Activated T-helper 17 cell treated with anti-CD3 and anti-CD28 coated beads, Interleukin-2, amount 50 U/mL, for 72 hours (primary cell): ENCODE measurements at regions not wholly inside any gene's neighbourhood (a gene's known extent, or its start where the extent isn't known, plus 50 kb on each side); places are given as distances from the start of the nearest gene placed in this dataset.
"Not testable (repeated sequence)": the region's sequence is repeated elsewhere in the genome, so short reads cannot be mapped to it uniquely, and the experiment has no call there.

Experiments used
- ATAC-seq: fragments of 150-1000 bp; cut with Tn5 transposase; replicated peaks from 2 replicates; pipeline ENCODE4 v1.10.0; 2021; ENCODE audit warnings: mild to moderate bottlenecking, moderate library complexity
- H3K27ac Mint-ChIP-seq: one replicate; pipeline ENCODE4 v1.8.0; 2022; ENCODE audit warnings: mixed read lengths
- H3K27me3 Mint-ChIP-seq: one replicate; pipeline ENCODE4 v1.8.0; 2022; ENCODE audit warnings: mixed read lengths
- H3K36me3 Mint-ChIP-seq: one replicate; pipeline ENCODE4 v1.8.0; 2022; ENCODE audit warnings: low read depth, mild to moderate bottlenecking, mixed read lengths
- H3K4me1 Mint-ChIP-seq: one replicate; pipeline ENCODE4 v1.8.0; 2022; ENCODE audit warnings: mixed read lengths
- H3K4me3 Mint-ChIP-seq: one replicate; pipeline ENCODE4 v1.8.0; 2022; ENCODE audit warnings: mild to moderate bottlenecking, mixed read lengths
- H3K9me3 Mint-ChIP-seq: one replicate; pipeline ENCODE4 v1.8.0; 2022; ENCODE audit warnings: mixed read lengths

DNA sequence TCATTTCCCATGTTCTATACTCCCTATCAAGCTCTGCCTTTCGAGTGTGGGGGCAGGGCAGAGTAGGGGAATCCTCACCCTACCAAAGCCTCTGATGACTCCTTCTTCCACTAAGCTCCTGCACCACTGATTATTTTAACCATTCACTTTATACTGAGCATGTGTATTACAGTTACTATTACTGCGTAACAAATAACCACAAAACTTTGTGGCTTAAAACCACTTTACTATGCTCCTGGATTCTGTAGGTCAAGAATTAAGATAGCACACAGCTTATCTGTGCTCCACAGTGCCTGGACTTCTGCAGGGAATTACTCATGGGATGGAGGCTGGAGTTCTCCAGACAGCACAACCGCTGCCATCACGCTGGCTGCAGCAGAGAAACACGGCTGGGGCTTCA, 117.4 kb upstream of the DNAJC10 start:
- Mint-ChIP-seq H3K27me3 (peaks cover 14% of the 10 kb centered on the region), H3K4me3 (no peak overlapping the region), H3K9me3 (no peaks in the 10 kb centered on the region), H3K27ac (no peak overlapping the region), H3K36me3 (no peaks in the 10 kb centered on the region), H3K4me1 (no peaks in the 10 kb centered on the region)
- no peak for ATAC-seq

- no peak overlapping the region for H3K4me3 Mint-ChIP-seq
- no peaks in the 10 kb centered on the region for H3K27me3 Mint-ChIP-seq
- no peaks in the 10 kb centered on the region for H3K9me3 Mint-ChIP-seq
- no peak for ATAC-seq
- H3K4me1 Mint-ChIP-seq = no peaks in the 10 kb centered on the region
- H3K27ac Mint-ChIP-seq = no peak overlapping the region
- H3K36me3 Mint-ChIP-seq = no peaks in the 10 kb centered on the region
Measured at GRCh38 chr2:182605166-182605565, 110.9 kb upstream of the DNAJC10 start.

DNA sequence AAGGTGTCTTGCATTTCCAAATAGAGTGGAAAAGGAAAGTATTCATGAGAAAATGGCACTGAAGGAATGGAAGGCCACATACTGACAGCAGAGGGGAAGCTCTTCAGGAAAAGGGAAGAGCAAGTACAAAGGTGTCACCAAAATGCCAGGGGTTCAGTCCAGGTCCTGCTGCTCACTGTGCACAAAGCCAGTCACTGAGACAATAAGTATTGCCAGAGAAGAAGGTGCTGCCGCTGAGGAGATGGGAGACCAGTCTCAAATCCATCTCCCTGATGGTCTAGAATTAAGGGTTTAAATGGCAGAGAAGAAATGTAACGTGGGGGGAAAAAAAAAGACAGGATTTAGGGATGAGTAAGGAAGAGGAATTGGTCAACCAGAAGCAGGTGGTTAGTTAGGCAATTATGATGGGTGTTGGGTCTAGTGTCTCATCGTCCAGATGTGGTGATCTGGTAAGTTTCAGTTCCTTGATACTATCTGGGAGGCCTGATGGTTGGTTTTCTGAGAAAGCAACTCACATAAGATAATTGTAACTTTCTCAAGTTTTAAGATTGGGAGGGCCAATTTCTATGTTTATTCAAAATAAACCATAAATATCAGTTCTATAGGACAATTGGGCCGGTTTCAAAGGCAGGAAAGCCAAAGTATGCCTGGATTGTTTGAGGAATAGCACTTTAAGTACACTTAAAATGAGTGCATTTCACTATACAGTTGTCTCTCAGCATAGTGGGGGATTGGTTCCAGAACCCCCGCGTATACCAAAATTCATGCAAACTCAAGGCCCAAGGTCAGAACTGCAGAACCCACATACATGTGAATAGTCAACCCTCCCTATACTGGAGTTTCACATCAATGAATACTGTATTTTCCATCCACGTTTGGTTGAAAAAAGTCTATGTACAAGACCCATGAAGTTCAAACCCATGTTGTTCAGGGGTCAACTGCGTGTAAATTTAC, 109.1 kb upstream of the DNAJC10 start:
- Mint-ChIP-seq H3K9me3 (no peaks in the 10 kb centered on the region), H3K4me1 (no peaks in the 10 kb centered on the region), H3K4me3 (no peak overlapping the region), H3K36me3 (no peaks in the 10 kb centered on the region), H3K27ac (no peak overlapping the region), H3K27me3 (peaks cover 3% of the 10 kb centered on the region)
- no peak for ATAC-seq

DNA sequence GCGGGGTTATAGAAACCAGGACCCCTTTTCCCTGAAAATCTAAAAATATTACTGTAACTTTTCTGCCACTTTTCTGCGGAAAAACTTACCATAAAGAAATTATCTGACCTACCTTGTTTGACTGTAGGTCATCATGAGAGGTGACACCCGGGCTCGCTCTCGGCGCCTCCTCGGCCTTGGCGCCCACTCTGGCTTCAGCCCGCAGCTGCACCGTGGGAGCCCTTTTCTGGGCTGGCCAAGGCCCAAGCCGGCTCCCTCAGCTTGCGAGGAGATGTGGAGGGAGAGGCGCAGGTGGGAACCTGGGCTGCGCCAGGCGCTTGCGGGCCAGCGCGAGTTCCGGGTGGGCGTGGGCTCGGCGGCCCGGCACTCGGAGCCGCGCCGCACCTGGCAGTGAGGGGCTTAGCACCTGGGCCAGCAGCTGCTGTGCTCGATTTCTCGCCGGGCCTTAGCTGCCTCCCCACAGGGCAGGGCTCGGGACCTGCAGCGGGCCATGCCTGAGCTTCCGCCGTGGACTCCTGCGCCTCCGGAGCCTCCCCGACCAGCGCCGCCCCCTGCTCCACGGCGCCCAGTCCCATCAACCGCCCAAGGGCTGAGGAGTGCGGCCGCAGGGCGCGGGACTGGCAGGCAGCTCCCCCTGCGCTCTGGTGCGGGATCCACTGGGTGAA, 107.7 kb upstream of the DNAJC10 start:
- Mint-ChIP-seq H3K4me3 (no peak overlapping the region), H3K9me3 (no peaks in the 10 kb centered on the region), H3K27ac (no peak overlapping the region), H3K4me1 (no peaks in the 10 kb centered on the region), H3K36me3 (no peaks in the 10 kb centered on the region), H3K27me3 (peaks cover 3% of the 10 kb centered on the region)
- ATAC-seq = no peak

DNA sequence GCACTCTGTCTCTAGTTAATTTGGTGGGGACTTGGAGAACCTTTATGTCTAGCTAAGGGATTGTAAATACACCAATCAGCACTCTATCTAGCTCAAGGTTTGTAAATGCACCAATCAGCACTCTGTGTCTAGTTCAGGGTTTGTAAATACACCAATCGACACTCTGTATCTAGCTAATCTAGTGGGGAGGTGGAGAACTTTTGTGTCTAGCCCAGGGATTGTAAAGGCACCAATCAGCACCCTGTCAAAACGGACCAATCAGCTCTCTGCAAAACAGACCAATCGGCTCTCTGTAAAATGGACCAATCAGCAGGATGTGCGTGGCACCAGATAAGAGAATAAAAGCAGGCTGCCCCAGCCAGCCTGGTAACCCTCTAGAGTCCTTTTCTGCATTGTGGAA, 107.1 kb upstream of the DNAJC10 start:
- H3K9me3 Mint-ChIP-seq, H3K36me3 Mint-ChIP-seq, ATAC-seq: not testable (repeated sequence)

GRCh38 chr2:182610231-182610630, 105.8 kb upstream of the DNAJC10 start:
- ATAC-seq = no peak
- Mint-ChIP-seq H3K9me3 (no peaks in the 10 kb centered on the region), H3K4me3 (no peak overlapping the region), H3K27me3 (peaks cover 3% of the 10 kb centered on the region), H3K27ac (no peak overlapping the region), H3K4me1 (no peaks in the 10 kb centered on the region), H3K36me3 (no peaks in the 10 kb centered on the region)

More for the DNA sequence above, 107.1 kb upstream of the DNAJC10 start:
- not testable (repeated sequence) for H3K27ac Mint-ChIP-seq, H3K27me3 Mint-ChIP-seq, H3K4me1 Mint-ChIP-seq, H3K4me3 Mint-ChIP-seq

GRCh38 chr2:182611009-182611408, 105.0 kb upstream of the DNAJC10 start:
- no peaks in the 10 kb centered on the region for H3K9me3 Mint-ChIP-seq
- H3K36me3 Mint-ChIP-seq = no peaks in the 10 kb centered on the region
- H3K27me3 Mint-ChIP-seq = peaks cover 3% of the 10 kb centered on the region
- H3K27ac Mint-ChIP-seq = no peak overlapping the region
- H3K4me3 Mint-ChIP-seq = no peak overlapping the region
- no peak for ATAC-seq
- no peaks in the 10 kb centered on the region for H3K4me1 Mint-ChIP-seq

DNA sequence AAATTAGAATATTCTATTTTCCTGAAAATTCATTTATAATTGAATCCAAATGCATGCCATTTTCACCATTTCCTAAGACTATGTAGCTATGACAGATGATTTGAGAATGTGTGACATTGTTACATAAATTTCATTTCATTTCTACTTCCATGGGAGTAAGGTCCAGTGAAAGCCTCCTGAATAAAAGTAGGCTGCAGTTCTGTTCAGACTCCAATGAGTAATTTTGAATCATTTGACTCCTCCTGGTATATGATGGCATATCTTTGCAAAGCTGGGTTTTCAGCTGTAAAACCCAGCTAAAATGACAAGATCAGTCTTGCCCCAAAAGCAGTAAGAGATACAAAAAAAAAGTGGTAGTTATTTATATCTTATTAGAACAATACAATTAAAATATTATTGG, 101.0 kb upstream of the DNAJC10 start:
- Mint-ChIP-seq H3K27me3 (peaks cover 3% of the 10 kb centered on the region), H3K4me3 (no peak overlapping the region), H3K27ac (no peak overlapping the region), H3K9me3 (no peaks in the 10 kb centered on the region), H3K36me3 (no peaks in the 10 kb centered on the region), H3K4me1 (no peaks in the 10 kb centered on the region)
- ATAC-seq = no peak

DNA sequence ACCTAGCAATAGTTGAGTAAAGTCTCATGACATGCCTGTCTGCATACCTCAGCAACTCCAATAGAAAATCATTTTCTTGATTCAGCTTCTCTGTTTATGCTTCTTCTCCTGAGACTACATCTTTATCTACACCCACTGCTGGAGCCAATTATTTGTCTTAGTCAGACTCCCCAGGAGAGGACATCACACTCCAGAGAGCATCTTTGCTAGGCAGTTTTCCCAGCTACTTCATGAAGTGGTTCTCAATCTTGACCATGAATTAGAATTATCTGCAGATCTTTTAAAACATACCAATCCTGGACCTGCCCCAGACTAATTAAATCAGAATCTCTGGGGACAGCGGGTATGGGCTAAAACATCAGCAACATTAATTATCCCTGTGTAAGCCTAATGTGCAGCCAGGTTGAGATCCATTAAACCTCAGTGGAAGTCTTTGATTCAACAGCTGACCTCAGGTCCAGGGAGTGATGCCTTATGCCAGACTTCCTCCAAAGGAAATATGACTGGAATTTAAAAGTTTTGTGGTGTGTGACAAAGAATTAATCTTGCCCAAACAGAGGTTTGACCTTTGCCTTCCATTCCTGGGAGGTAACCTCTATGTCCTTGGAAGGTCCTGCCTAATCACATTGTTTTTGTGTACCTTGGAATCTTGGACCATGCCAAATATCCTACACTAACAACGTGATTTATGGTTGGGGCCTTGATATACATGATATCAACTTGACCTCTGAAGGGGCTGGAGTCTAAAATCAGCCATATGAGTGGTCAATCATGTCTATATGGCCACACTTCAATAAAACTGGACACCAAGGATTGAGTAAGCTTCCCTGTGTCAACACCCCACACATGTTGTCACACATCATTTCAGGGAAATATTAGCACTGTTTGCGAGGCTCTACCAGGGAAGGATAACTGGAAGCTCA, 99.3 kb upstream of the DNAJC10 start:
- H3K27ac Mint-ChIP-seq = no peak overlapping the region
- H3K4me3 Mint-ChIP-seq = no peak overlapping the region
- no peaks in the 10 kb centered on the region for H3K36me3 Mint-ChIP-seq
- H3K4me1 Mint-ChIP-seq = no peaks in the 10 kb centered on the region
- no peaks in the 10 kb centered on the region for H3K27me3 Mint-ChIP-seq
- H3K9me3 Mint-ChIP-seq = no peaks in the 10 kb centered on the region
- no peak for ATAC-seq

DNA sequence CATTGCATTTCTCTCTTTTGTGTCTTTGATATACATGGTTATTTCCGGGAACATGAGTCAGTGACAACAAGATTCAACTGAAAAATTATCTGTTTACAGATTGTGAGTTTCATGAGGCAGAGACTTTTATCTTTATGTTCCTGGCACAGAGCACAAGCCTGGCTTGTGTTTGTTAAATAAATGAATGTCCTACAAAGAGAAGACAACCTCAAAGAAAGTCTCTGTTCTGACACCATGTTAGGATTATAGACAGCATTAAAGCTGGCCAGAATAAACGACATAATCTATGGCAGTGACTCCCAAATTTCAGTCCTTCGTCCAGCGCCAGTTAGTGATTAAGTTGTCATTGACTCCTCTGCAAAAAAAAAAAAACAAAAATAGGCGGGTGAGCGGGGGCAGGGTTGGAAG, 97.4 kb upstream of the DNAJC10 start:
- H3K27ac Mint-ChIP-seq = no peak overlapping the region
- H3K9me3 Mint-ChIP-seq = no peaks in the 10 kb centered on the region
- no peak for ATAC-seq
- H3K4me3 Mint-ChIP-seq = no peak overlapping the region
- peaks cover 4% of the 10 kb centered on the region for H3K27me3 Mint-ChIP-seq
- no peaks in the 10 kb centered on the region for H3K4me1 Mint-ChIP-seq
- H3K36me3 Mint-ChIP-seq = no peaks in the 10 kb centered on the region

DNA sequence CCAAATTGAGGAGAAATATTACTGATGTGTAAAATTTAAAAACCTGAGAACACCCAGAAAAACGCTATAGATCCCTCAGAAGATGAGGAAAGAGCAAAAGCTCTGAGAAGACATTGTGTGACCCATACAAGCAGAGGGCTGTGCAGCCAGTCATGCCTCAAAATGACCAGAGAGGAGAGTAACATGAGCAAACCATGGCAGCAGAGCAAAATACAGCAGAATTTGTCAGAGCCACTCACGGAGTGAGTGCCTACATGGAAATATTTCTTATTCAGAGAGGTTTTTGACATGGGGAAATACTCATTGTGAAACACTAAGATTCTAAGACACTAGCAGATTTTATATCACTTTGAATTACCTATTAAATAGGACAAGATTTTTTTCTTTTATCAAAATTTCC, 96.8 kb upstream of the DNAJC10 start:
- no peak for ATAC-seq

DNA sequence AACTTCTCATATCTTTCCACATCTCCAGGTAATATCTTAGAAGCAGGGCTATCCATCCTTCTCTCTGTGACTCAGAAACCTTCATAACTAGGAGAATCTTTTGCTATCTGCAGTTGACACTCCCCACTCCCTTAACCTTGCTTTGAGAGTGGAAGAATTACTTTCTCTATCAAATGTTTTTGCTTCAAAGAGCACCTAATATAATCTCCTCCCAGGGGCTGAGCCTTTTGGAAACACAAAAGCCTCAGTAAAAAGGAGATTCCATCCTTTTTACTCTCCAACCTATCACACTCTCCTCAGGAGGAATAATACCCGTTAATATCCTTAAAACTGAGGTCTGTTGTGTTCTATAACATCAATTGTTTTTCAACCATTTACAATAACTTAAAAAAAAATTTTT, 94.9 kb upstream of the DNAJC10 start:
- ATAC-seq = no peak
- Mint-ChIP-seq H3K9me3 (no peaks in the 10 kb centered on the region), H3K27me3 (peaks cover 4% of the 10 kb centered on the region), H3K4me3 (no peak overlapping the region), H3K27ac (no peak overlapping the region), H3K4me1 (no peaks in the 10 kb centered on the region), H3K36me3 (no peaks in the 10 kb centered on the region)

More for the DNA sequence above, 96.8 kb upstream of the DNAJC10 start:
- Mint-ChIP-seq H3K4me1 (no peaks in the 10 kb centered on the region), H3K4me3 (no peak overlapping the region), H3K27ac (no peak overlapping the region), H3K9me3 (no peaks in the 10 kb centered on the region), H3K36me3 (no peaks in the 10 kb centered on the region), H3K27me3 (peaks cover 4% of the 10 kb centered on the region)

GRCh38 chr2:182621810-182622209, 94.2 kb upstream of the DNAJC10 start:
- H3K36me3 Mint-ChIP-seq = no peaks in the 10 kb centered on the region
- no peaks in the 10 kb centered on the region for H3K9me3 Mint-ChIP-seq
- no peak overlapping the region for H3K4me3 Mint-ChIP-seq
- no peaks in the 10 kb centered on the region for H3K4me1 Mint-ChIP-seq
- peaks cover 4% of the 10 kb centered on the region for H3K27me3 Mint-ChIP-seq
- no peak for ATAC-seq
- H3K27ac Mint-ChIP-seq = no peak overlapping the region

- H3K4me1 Mint-ChIP-seq = no peaks in the 10 kb centered on the region
- H3K9me3 Mint-ChIP-seq = no peaks in the 10 kb centered on the region
- peaks cover 4% of the 10 kb centered on the region for H3K27me3 Mint-ChIP-seq
- H3K4me3 Mint-ChIP-seq = no peak overlapping the region
- ATAC-seq = no peak
- H3K36me3 Mint-ChIP-seq = no peaks in the 10 kb centered on the region
- no peak overlapping the region for H3K27ac Mint-ChIP-seq
Measured at GRCh38 chr2:182622231-182622630, 93.8 kb upstream of the DNAJC10 start.
